ENCODE measurements at regions not wholly inside any gene's neighbourhood (a gene's known extent, or its start where the extent isn't known, plus 50 kb on each side); places are given as distances from the start of the nearest gene placed in this dataset.
"Not testable (repeated sequence)": the region's sequence is repeated elsewhere in the genome, so short reads cannot be mapped to it uniquely, and the experiment has no call there.

DNA sequence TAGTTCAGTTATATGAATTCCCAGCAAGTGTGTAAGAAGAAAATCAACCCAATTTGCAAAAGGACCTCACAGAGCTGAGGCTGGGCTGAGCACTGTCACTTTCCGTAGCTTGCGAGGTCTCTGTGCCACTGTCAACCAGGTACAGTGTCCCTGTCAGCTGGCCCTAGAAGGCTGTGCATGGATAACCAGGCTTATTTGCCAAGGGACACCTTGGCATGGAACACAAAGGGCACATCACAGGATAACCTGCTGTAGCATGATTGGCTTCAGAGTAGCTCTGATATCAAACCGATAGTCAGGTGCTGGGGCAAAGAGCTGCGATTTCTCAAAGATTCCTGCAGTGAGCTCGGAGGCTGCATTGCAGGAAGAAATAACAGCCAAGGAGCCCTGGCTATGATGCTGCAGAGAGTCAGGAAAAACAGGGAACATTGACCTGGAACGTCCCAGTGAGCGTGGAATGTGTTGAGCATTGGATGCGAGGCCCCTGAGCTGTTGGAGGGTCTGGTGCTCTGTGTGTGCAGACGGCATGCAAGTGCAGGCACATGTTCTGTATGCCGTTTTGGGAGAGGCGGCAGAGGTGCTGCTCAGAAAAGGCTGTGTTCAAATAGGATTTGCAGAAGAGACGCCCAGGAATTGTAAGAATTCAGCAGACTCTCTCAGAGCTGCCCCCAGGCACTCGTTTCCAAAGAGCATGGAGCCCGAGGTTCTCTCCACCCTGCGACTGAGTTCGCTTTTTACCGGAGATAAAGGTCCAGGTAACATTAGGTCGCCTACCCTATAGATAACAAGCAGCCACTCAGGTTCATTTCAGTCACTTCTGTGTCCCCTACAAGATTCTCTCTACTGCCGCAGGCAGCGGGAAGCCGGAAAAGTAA is 213.5 kb upstream of the IRS2 start:
- Histone ChIP-seq H3K27ac (ENCODE audit: low read depth, low read length) (no peak overlapping the region), H3K27me3 (ENCODE audit: control insufficient read depth, insufficient read depth, low read length) (no peaks in the 10 kb centered on the region), H3K4me3 (ENCODE audit: low read depth, low read length) (no peak overlapping the region), H3K9me3 (ENCODE audit: control insufficient read depth, insufficient read depth, low read length) (no peaks in the 10 kb centered on the region; the same call in 1 of the 2 replicates)
- no peak for DNase-seq (ENCODE audit: low read depth, low spot score)
- POLR2A ChIA-PET: no interaction called here
- TF ChIP-seq, protein P1, sequence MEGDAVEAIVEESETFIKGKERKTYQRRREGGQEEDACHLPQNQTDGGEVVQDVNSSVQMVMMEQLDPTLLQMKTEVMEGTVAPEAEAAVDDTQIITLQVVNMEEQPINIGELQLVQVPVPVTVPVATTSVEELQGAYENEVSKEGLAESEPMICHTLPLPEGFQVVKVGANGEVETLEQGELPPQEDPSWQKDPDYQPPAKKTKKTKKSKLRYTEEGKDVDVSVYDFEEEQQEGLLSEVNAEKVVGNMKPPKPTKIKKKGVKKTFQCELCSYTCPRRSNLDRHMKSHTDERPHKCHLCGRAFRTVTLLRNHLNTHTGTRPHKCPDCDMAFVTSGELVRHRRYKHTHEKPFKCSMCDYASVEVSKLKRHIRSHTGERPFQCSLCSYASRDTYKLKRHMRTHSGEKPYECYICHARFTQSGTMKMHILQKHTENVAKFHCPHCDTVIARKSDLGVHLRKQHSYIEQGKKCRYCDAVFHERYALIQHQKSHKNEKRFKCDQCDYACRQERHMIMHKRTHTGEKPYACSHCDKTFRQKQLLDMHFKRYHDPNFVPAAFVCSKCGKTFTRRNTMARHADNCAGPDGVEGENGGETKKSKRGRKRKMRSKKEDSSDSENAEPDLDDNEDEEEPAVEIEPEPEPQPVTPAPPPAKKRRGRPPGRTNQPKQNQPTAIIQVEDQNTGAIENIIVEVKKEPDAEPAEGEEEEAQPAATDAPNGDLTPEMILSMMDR (IDR thresholded peaks at IDR 0.05; ENCODE audit: low read depth, low read length): no peak
- CTCF ChIA-PET: no interaction called here

DNA sequence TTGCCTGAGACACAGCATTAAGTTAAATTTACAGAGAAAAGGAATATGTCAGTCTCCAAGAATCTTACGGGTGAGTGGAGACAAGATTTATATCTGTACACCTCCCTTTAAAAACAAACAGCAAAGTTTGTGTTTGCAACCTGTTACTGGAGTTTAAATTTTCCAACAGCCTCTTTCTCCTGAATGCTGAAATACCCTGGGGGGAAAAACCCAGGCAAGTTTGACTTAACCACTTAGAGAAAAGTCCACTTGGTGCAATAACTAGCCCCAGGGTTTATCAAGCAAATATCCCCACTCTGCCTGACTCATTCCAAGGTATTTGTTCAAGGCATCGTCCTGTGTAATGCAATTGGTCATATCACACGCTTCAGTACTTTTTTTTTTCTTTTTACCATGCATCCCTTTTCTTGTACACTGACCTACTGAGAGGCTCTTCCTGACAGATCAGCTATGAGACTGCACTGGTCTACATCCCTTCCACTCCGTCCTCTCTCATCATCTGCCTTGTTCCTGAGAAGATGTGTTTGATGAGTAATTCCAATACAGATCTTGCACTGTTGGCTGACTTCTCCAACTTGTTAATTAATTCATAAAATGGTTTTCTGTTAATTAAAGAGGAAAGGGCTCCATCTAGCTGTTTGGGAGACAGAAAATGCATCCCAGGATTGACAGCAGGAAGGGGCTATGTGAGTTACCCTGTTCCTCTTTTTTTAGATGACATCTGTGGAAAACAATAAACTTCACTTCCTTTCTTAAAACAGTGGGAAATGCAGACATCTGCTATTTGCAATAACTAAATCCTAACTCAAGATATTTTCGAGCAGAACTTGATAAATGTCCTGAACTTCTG is 212.5 kb upstream of the IRS2 start:
- ChIA-PET POLR2A (no interaction called here), CTCF (no interaction called here)
- DNase-seq (ENCODE audit: low read depth, low spot score): peak; percentile 72
- TF ChIP-seq, protein P1 (IDR thresholded peaks at IDR 0.05; ENCODE audit: low read depth, low read length): no peak
- Histone ChIP-seq H3K4me3 (ENCODE audit: low read depth, low read length) (no peak overlapping the region), H3K27me3 (ENCODE audit: control insufficient read depth, insufficient read depth, low read length) (no peaks in the 10 kb centered on the region), H3K9me3 (ENCODE audit: control insufficient read depth, insufficient read depth, low read length) (no peaks in the 10 kb centered on the region; the same call in 1 of the 2 replicates), H3K27ac (ENCODE audit: low read depth, low read length) (peak overlapping the region; percentile 24)

DNA sequence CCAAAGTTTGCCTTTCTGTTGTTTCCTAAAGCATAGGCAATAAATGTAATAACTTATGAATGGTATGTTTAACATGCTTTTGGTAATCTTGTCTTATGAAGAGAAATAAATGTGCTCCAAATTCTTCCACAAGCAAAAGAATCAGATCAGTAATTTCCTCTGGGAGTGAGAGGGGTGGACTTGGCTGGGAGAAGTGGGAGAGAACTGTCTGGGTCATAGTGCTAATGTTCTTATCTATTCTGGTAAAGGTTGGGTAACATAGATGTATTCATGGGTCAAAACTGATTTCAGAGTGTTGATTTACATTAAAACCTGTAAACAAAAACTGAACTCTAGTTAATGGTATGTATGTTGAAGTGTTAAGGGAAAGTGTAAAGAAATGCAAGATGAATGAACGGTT is 211.7 kb upstream of the IRS2 start:
- no peak for DNase-seq (ENCODE audit: low read depth, low spot score)
- no peak overlapping the region for H3K27ac ChIP-seq (ENCODE audit: low read depth, low read length)
- H3K27me3 ChIP-seq (ENCODE audit: control insufficient read depth, insufficient read depth, low read length): no peaks in the 10 kb centered on the region
- ChIA-PET POLR2A (no interaction called here), CTCF (no interaction called here)
- TF ChIP-seq, protein P1 (IDR thresholded peaks at IDR 0.05; ENCODE audit: low read depth, low read length): no peak
- no peak overlapping the region for H3K4me3 ChIP-seq (ENCODE audit: low read depth, low read length)
- H3K9me3 ChIP-seq (ENCODE audit: control insufficient read depth, insufficient read depth, low read length): no peaks in the 10 kb centered on the region; the same call in 1 of the 2 replicates

- POLR2A ChIA-PET; H3K9me3 ChIP-seq (ENCODE audit: control insufficient read depth, insufficient read depth, low read length); CTCF ChIA-PET; H3K4me3 ChIP-seq (ENCODE audit: low read depth, low read length); H3K27me3 ChIP-seq (ENCODE audit: control insufficient read depth, insufficient read depth, low read length); DNase-seq (ENCODE audit: low read depth, low spot score); H3K27ac ChIP-seq (ENCODE audit: low read depth, low read length): not testable (repeated sequence)
Observed at GRCh38 chr13:109997056-109997595, 210.7 kb upstream of the IRS2 start.

DNA sequence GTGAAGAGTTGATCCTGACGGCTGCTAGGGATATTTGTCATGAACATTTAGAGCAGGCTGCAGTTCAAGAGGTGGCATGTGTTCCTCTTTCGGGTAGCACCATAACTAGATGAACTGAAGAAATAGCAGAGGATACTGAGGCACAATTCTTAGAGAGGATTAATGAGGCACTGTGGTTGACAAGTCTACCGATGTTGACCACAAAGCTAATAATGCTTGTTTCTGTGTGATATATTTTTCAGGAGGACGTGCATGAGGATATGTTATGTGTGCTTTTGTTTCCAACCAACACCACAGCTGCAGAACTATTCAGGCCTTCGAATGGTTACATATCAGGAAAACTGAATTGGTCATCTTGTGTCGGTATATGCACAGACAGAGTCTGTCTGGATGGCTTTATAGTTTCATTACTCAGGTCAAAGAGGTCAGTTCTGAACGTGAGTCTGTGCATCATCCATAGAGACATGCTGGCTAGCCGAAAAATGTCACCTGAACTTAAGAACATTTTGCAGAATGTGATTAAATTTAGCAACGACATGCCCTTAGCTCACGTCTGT is 210.1 kb upstream of the IRS2 start:
- Histone ChIP-seq H3K27ac (ENCODE audit: low read depth, low read length) (no peak overlapping the region), H3K9me3 (ENCODE audit: control insufficient read depth, insufficient read depth, low read length) (no peaks in the 10 kb centered on the region; the same call in 1 of the 2 replicates), H3K4me3 (ENCODE audit: low read depth, low read length) (no peak overlapping the region), H3K27me3 (ENCODE audit: control insufficient read depth, insufficient read depth, low read length) (no peaks in the 10 kb centered on the region)
- CTCF ChIA-PET: no interaction called here
- TF ChIP-seq, protein P1 (IDR thresholded peaks at IDR 0.05; ENCODE audit: low read depth, low read length): no peak
- DNase-seq (ENCODE audit: low read depth, low spot score): no peak
- POLR2A ChIA-PET: no interaction called here
